Stromal cell of bone marrow (primary cell): ENCODE measurements at regions not wholly inside any gene's neighbourhood (a gene's known extent, or its start where the extent isn't known, plus 50 kb on each side); places are given as distances from the start of the nearest gene placed in this dataset.
"Not testable (repeated sequence)": the region's sequence is repeated elsewhere in the genome, so short reads cannot be mapped to it uniquely, and the experiment has no call there.

Experiments
- DNase-seq: peaks from one replicate; pipeline ENCODE4 v3.0.0-alpha.2; 2012; ENCODE audit warnings: low read depth

- no peak for DNase-seq
Measured at GRCh38 chrX:139200346-139200745, 330.2 kb upstream of the F9 start.

- no peak for DNase-seq
Measured at GRCh38 chrX:139199933-139200332, 330.6 kb upstream of the F9 start.

- no peak for DNase-seq
Measured at GRCh38 chrX:139198936-139199335, 331.6 kb upstream of the F9 start.

GRCh38 chrX:139196890-139197289, 333.6 kb upstream of the F9 start:
- DNase-seq = no peak

- DNase-seq = no peak
Measured at GRCh38 chrX:139194571-139195280, 335.8 kb upstream of the F9 start.

- no peak for DNase-seq
Measured at GRCh38 chrX:139192386-139192961, 338.1 kb upstream of the F9 start.

GRCh38 chrX:139191746-139192385, 338.7 kb upstream of the F9 start:
- no peak for DNase-seq

GRCh38 chrX:139191286-139191685, 339.3 kb upstream of the F9 start:
- DNase-seq = no peak

- DNase-seq = no peak
Measured at GRCh38 chrX:139187738-139188137, 342.8 kb upstream of the F9 start.

GRCh38 chrX:139186991-139187390, 343.5 kb upstream of the F9 start:
- no peak for DNase-seq

GRCh38 chrX:139179592-139179991, 350.9 kb upstream of the F9 start:
- DNase-seq = no peak

- no peak for DNase-seq
Measured at GRCh38 chrX:139178980-139179379, 351.6 kb upstream of the F9 start.

- no peak for DNase-seq
Measured at GRCh38 chrX:139172731-139173130, 357.8 kb upstream of the F9 start.

- no peak for DNase-seq
Measured at GRCh38 chrX:139170526-139171173, 359.9 kb upstream of the F9 start.

- DNase-seq = no peak
Measured at GRCh38 chrX:139167282-139167681, 363.3 kb upstream of the F9 start.

- DNase-seq = no peak
Measured at GRCh38 chrX:139158256-139158655, 372.3 kb upstream of the F9 start.

GRCh38 chrX:139156356-139156755, 374.2 kb upstream of the F9 start:
- no peak for DNase-seq

GRCh38 chrX:139146625-139147024, 383.9 kb upstream of the F9 start:
- not testable (repeated sequence) for DNase-seq

- no peak for DNase-seq
Measured at GRCh38 chrX:139141370-139141769, 389.2 kb upstream of the F9 start.

GRCh38 chrX:139134316-139134715, 396.2 kb upstream of the F9 start:
- DNase-seq = no peak

GRCh38 chrX:139126493-139126892, 404.0 kb upstream of the F9 start:
- no peak for DNase-seq

GRCh38 chrX:139125916-139126315, 404.6 kb upstream of the F9 start:
- DNase-seq = no peak
